Activated naive CD4-positive, alpha-beta T cell treated with anti-CD3 and anti-CD28 coated beads, Interleukin-2, amount 10 ng/mL, durations not matched to agents 7 days and 5 days (primary cell): ENCODE measurements at regions not wholly inside any gene's neighbourhood (a gene's known extent, or its start where the extent isn't known, plus 50 kb on each side); places are given as distances from the start of the nearest gene placed in this dataset.
"Not testable (repeated sequence)": the region's sequence is repeated elsewhere in the genome, so short reads cannot be mapped to it uniquely, and the experiment has no call there.

ENCODE experiments used
- CTCF ChIA-PET: fragments of 350-600 bp; sonication (Branson Sonifier 250); formaldehyde crosslinking; loops from one replicate; lab custom pipeline; 2021; ENCODE audit warnings: antibody characterized with exemption; lab: Charles Lee
- DNase-seq: peaks from one replicate; pipeline ENCODE4 v3.0.0-alpha.2; 2020
- H3K27ac Mint-ChIP-seq: one replicate; pipeline ENCODE4 v1.8.0; 2021; ENCODE audit warnings: mild to moderate bottlenecking, moderate library complexity, mixed read lengths
- H3K27me3 Mint-ChIP-seq: one replicate; pipeline ENCODE4 v1.8.0; 2021; ENCODE audit warnings: mild to moderate bottlenecking, mixed read lengths
- H3K36me3 Mint-ChIP-seq: one replicate; pipeline ENCODE4 v1.8.0; 2021; ENCODE audit warnings: mixed read lengths
- H3K4me1 Mint-ChIP-seq: one replicate; pipeline ENCODE4 v1.8.0; 2021; ENCODE audit warnings: mixed read lengths
- H3K4me3 Mint-ChIP-seq: one replicate; pipeline ENCODE4 v1.8.0; 2021; ENCODE audit warnings: mild to moderate bottlenecking, moderate library complexity, mixed read lengths
- H3K9me3 Mint-ChIP-seq: one replicate; pipeline ENCODE4 v1.8.0; 2021; ENCODE audit warnings: mixed read lengths

DNA sequence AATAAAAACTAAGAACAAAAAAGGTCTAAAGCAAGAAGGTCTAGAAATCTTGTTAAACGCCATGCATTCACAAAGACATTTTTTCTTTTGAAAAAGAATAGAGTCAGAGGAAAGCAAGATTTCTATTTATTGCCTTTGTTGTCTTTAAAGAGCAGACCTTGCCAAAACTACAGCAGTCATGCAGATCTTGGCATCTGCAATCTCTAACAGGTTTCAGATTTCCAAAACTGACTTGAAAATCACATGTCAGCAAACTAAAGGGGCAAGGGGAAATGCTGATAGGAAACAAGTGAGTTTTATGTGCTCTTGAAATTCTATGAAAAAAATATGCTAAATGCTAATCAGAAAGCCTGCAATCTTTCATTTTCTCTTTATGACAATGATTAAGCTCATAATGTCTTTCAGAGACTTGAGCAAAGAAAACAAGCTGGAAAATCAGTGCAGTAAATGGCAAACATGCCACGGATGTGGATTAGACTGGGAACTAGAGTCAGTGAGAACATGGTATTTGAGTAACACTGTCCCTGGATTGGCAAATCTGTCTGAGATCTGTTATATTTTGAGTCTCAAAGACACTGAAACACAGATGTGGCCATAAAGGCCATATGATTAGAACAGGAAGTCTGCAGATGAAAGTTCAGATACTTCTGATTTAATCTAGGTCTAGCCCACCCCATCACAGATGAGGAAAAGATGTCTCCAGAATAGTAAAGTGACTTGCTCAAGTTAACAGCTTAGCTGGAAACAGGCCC, 361.4 kb upstream of the RPS23 start:
- Mint-ChIP-seq H3K27me3 (peaks cover 3% of the 10 kb centered on the region), H3K9me3 (no peaks in the 10 kb centered on the region), H3K27ac (peak overlapping the region; percentile 43), H3K36me3 (no peaks in the 10 kb centered on the region), H3K4me1 (peaks cover 10% of the 10 kb centered on the region), H3K4me3 (no peak overlapping the region)
- CTCF ChIA-PET = interaction anchor here (1.0 to 1.3 kb wide), 2 partner anchors 154 to 792 kb away, joined by 3 read pairs; no protein-coding TSS in a partner anchor
- DNase-seq = no peak

DNA sequence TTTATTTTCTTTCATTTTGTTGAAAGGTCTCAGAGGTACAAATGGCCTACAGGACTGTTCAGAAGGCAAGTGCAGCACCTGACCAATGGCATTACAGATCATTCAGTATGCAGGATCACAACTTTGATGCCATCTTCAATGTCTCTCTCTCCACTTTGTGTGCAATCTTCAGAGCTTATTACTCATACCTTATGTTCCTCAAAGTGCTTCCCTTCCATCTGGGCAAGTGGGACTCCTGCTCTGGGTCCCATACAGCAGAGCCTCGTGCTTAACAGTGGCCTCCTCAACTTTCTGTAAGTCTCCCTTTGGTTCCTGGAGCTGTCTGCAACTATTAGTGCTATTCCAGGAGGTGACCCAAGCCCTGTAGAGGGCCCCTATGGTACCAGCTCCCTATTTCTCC, 358.4 kb upstream of the RPS23 start:
- H3K36me3 Mint-ChIP-seq = no peaks in the 10 kb centered on the region
- DNase-seq = no peak
- H3K27ac Mint-ChIP-seq = no peak overlapping the region
- CTCF ChIA-PET = no interaction called here
- H3K4me3 Mint-ChIP-seq = no peak overlapping the region
- no peaks in the 10 kb centered on the region for H3K9me3 Mint-ChIP-seq
- no peaks in the 10 kb centered on the region for H3K27me3 Mint-ChIP-seq
- peaks cover 10% of the 10 kb centered on the region for H3K4me1 Mint-ChIP-seq

DNA sequence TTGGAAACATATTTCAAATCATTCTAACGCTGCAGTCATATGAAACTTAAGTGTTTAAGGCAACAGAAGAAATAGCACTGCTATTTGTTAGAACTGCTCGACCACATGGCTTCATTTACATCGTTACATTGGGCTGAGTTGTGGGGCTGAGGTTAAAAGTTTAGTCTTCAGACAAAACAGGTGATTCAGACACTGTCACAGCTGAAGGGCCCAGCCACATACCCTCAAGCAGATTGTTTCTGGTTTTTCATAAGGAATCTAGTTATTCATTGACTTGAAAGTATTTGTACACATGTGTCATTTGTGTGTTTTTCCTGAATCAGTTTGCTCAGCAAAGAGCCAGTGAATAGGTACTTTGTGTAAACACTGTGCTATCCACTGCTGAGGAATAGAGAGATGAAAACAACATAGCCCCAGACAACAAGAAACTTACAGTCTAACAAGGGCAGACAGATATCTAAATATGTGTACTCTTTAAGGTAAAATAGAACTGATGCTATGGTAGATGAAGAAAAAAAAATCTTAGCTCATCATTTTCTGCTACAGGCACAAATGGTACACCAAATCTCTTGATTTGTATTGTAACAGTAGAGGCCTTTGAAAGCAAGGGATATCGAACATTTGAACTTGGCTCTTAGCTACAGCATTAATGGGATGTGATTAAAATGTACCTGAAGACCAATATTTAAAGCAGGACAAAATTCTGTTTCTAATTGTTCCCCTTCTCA, 357.6 kb upstream of the RPS23 start:
- DNase-seq = no peak

GRCh38 chr5:82628364-82628910, 350.3 kb upstream of the RPS23 start:
- H3K9me3 Mint-ChIP-seq = no peaks in the 10 kb centered on the region
- H3K27me3 Mint-ChIP-seq = peaks cover 4% of the 10 kb centered on the region
- no peak for DNase-seq
- no peak overlapping the region for H3K27ac Mint-ChIP-seq
- H3K4me1 Mint-ChIP-seq = no peaks in the 10 kb centered on the region
- no peaks in the 10 kb centered on the region for H3K36me3 Mint-ChIP-seq
- CTCF ChIA-PET = no interaction called here
- H3K4me3 Mint-ChIP-seq = no peak overlapping the region

More for the DNA sequence above, 357.6 kb upstream of the RPS23 start:
- Mint-ChIP-seq H3K27me3 (no peaks in the 10 kb centered on the region), H3K36me3 (no peaks in the 10 kb centered on the region), H3K4me3 (no peak overlapping the region), H3K27ac (no peak overlapping the region), H3K9me3 (no peaks in the 10 kb centered on the region), H3K4me1 (peaks cover 8% of the 10 kb centered on the region)
- CTCF ChIA-PET = no interaction called here

- H3K4me1 Mint-ChIP-seq, DNase-seq, H3K9me3 Mint-ChIP-seq, H3K36me3 Mint-ChIP-seq, H3K27ac Mint-ChIP-seq, H3K27me3 Mint-ChIP-seq, H3K4me3 Mint-ChIP-seq: not testable (repeated sequence)
- CTCF ChIA-PET = interaction anchor here (0.7 kb wide), 1 partner anchor 858 kb away, joined by 3 read pairs; no protein-coding TSS in a partner anchor
Measured at GRCh38 chr5:82626905-82627591, 348.9 kb upstream of the RPS23 start.

DNA sequence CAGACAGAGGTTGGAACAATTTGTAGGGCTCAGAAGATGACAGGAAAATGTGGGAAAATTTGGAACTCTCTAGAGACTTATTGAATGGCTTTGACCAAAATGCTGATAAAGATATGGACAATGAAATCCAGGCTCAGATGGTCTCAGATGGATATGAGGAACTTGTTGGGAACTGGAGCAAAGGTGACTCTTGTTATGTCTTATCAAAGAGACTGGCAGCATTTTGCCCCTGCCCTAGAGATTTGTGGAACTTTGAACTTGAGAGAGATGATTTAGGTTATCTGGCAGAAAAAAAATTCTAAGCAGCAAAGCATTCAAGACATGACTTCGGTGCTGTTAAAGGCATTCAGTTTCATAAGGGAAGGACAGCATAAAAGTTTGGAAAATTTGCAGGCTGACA, 347.9 kb upstream of the RPS23 start:
- H3K4me3 Mint-ChIP-seq, H3K27me3 Mint-ChIP-seq, CTCF ChIA-PET, H3K27ac Mint-ChIP-seq, H3K9me3 Mint-ChIP-seq, H3K36me3 Mint-ChIP-seq, DNase-seq, H3K4me1 Mint-ChIP-seq: not testable (repeated sequence)

GRCh38 chr5:82624062-82624461, 345.9 kb upstream of the RPS23 start:
- Mint-ChIP-seq H3K9me3 (no peaks in the 10 kb centered on the region), H3K36me3 (no peaks in the 10 kb centered on the region), H3K4me1 (peaks cover 6% of the 10 kb centered on the region), H3K27me3 (peaks cover 4% of the 10 kb centered on the region), H3K27ac (no peak overlapping the region), H3K4me3 (no peak overlapping the region)
- DNase-seq = no peak
- CTCF ChIA-PET = interaction anchor here (0.5 to 0.6 kb wide), 2 partner anchors 803 to 840 kb away, joined by 3 read pairs; no protein-coding TSS in a partner anchor

DNA sequence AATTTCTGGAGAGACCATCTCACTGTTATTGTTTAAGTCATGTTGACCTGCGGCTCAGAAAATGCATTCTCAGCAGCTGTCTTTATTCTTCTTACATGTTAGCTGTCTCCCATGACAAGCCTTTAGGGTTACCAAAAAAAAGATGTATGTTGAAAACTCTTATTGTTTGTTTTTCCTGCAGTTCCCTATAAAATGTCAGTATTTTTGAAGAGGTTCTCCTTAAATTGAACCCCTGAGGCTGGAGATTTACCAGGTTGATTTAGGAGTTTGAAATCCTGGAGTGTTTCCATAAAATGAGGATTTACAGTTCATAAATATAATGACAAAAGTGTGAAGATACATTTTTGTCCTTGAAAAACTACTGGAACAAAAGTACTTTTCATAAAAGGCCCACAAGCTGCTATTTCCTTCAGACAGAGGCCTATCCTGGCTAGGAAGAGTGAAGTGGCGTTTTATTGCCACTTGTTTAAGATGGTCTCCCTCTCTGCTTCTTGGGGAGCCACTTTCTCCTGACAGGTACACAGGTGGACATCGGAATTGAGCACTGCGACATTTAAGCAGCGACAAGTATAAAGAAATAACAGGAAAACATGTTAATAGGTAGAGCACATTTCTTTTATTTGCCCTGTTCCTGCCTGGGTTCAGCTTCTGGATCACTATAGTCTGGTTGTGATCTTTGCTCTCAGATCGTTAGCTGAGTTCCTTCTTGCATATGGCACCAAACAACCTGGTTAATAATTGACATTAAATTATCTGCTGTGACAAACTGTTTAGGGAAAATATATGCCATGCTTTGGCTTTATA, 344.8 kb upstream of the RPS23 start:
- Mint-ChIP-seq H3K4me3 (no peak overlapping the region), H3K27ac (no peak overlapping the region), H3K36me3 (no peaks in the 10 kb centered on the region), H3K4me1 (peaks cover 6% of the 10 kb centered on the region), H3K27me3 (no peaks in the 10 kb centered on the region), H3K9me3 (no peaks in the 10 kb centered on the region)
- DNase-seq = no peak
- CTCF ChIA-PET = no interaction called here

GRCh38 chr5:82622205-82622604, 344.1 kb upstream of the RPS23 start:
- Mint-ChIP-seq H3K9me3 (no peaks in the 10 kb centered on the region), H3K27ac (no peak overlapping the region), H3K27me3 (no peaks in the 10 kb centered on the region), H3K4me1 (peaks cover 6% of the 10 kb centered on the region), H3K36me3 (no peaks in the 10 kb centered on the region), H3K4me3 (no peak overlapping the region)
- no peak for DNase-seq
- CTCF ChIA-PET = no interaction called here

GRCh38 chr5:82620957-82621600, 342.9 kb upstream of the RPS23 start:
- Mint-ChIP-seq H3K4me1 (peaks cover 6% of the 10 kb centered on the region), H3K27me3 (no peaks in the 10 kb centered on the region), H3K9me3 (no peaks in the 10 kb centered on the region), H3K27ac (no peak overlapping the region), H3K36me3 (no peaks in the 10 kb centered on the region), H3K4me3 (no peak overlapping the region)
- no peak for DNase-seq
- CTCF ChIA-PET = no interaction called here

DNA sequence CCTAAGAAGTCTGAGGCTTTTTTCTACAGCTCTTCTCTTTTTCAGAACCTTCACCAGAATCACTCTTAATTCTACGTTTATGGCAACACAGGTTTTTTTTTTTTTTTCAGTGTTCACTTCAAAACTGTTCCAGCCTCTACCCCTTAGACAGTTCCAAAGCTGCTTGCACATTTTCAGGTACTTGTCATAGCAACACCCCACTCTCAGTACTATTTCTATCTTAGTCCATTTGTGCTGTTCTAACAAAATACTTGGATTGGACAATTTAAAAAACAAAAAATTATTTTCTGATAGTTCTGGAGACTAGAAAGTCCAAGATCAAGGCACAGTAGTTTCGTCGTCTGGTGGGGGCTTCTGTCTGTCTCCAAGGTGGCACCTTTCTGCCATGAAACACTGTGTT, 340.9 kb upstream of the RPS23 start:
- no peaks in the 10 kb centered on the region for H3K9me3 Mint-ChIP-seq
- H3K27me3 Mint-ChIP-seq = no peaks in the 10 kb centered on the region
- no peak overlapping the region for H3K27ac Mint-ChIP-seq
- peaks cover 6% of the 10 kb centered on the region for H3K4me1 Mint-ChIP-seq
- no peak overlapping the region for H3K4me3 Mint-ChIP-seq
- no peaks in the 10 kb centered on the region for H3K36me3 Mint-ChIP-seq
- CTCF ChIA-PET = no interaction called here
- no peak for DNase-seq

DNA sequence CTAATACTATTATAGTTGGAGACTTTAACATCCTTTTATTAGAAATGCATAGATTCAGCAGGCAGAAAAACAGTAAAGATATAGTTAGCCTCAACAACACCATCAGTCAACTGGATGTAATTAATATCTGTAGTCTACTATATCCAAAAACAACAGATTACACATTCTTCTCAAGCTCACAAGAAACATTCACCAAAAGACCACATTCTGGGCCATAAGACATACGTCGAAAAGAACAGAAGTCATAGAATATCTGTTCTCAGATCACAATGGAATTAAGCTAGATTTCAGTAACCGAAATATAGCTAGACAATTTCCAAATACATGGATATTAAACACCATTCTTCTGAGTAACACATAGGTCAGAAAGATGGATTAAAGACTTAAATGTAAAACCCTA, 336.6 kb upstream of the RPS23 start:
- no peak for DNase-seq
- CTCF ChIA-PET = no interaction called here
- Mint-ChIP-seq H3K27me3 (no peaks in the 10 kb centered on the region), H3K4me1 (no peaks in the 10 kb centered on the region), H3K27ac (no peak overlapping the region), H3K9me3 (no peaks in the 10 kb centered on the region), H3K4me3 (no peak overlapping the region), H3K36me3 (no peaks in the 10 kb centered on the region)

DNA sequence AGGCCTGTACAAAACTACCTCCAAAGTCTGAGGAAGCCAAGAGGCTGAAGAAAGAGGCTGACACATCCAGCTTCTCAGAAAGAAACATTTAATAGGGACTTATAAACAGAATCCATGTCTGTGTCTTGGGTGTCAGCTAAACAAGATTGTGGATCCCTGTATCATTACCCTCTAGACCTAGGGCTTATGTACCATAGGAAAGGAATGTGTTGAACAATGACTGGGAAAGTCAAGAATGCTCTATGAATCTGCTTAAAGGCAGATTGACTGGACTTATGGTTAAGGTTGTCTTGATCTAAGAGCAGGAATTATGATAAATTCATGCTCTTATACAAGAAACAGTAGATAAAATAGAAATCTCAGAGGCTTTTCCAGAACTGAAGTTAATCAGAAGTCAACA, 335.7 kb upstream of the RPS23 start:
- Mint-ChIP-seq H3K4me1 (no peaks in the 10 kb centered on the region), H3K4me3 (no peak overlapping the region), H3K27ac (no peak overlapping the region), H3K36me3 (no peaks in the 10 kb centered on the region), H3K27me3 (peaks cover 4% of the 10 kb centered on the region), H3K9me3 (no peaks in the 10 kb centered on the region)
- DNase-seq = no peak
- CTCF ChIA-PET = no interaction called here
